ENCODE measurements at regions not wholly inside any gene's neighbourhood (a gene's known extent, or its start where the extent isn't known, plus 50 kb on each side); places are given as distances from the start of the nearest gene placed in this dataset.

DNA sequence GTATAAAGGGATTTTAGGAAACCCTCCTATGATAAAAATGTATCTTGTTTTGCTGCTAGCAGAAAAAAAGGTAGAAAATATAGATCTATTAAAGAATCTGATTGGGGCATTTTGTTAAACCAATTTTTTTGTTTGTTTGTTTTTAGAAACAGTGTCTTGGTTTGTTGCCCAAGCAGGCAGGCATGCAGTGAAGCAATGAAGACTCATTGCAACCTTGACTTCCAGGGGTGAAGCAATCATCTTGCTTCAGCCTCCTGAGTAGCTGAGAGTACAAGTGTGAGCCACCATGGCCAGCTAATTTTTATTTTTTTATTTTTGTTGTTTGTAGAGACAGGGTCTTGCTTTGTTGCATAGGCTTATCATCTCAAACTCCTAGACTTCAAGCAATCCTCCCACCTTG lies 755.8 kb upstream of the EDIL3 start:
- no peak for DNase-seq
- no peaks in the 10 kb centered on the region for H3K79me2 ChIP-seq (ENCODE audit: control insufficient read depth, insufficient read depth, low read length)

DNA sequence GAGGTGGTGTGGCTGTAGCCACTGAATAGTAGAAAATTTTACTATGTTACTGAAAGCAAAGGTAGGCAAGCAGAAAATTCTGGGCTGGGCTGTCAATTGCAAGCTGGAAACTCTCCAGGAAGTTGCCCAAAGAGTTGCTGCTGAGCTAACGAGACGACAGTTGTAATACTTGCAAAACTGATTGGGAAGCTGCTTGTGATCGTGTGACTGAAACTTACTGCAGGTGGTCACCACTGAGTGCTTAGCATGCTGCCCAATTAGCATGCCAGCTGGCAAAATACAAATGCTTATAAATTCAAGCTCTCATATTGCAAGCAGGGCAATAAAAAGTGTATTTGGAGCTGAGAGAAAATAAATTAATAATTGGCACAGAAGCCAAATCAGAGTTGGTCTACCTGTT lies 758.5 kb upstream of the EDIL3 start:
- no peak overlapping the region for H2BK5ac ChIP-seq (ENCODE audit: low read length)

More for the DNA sequence above, 755.8 kb upstream of the EDIL3 start:
- no peak overlapping the region for H3K9ac ChIP-seq (ENCODE audit: low read length)
- H2BK120ac ChIP-seq (ENCODE audit: low read depth, low read length), result no peak overlapping the region
- no peak overlapping the region for H3K56ac ChIP-seq (ENCODE audit: low read length)
- H3K18ac ChIP-seq (ENCODE audit: low read length), result no peak overlapping the region
- H2BK5ac ChIP-seq (ENCODE audit: low read length), result no peak overlapping the region
- H2BK15ac ChIP-seq (replicated peaks; ENCODE audit: low read depth), result no peak overlapping the region
- H2AK5ac ChIP-seq (ENCODE audit: low read length), result no peak overlapping the region
- no peak overlapping the region for H3K4me2 ChIP-seq (ENCODE audit: low read length)
- no peaks in the 10 kb centered on the region for H3K36me3 ChIP-seq (ENCODE audit: control insufficient read depth, insufficient read depth, low read length)
- no peaks in the 10 kb centered on the region for H3K4me1 ChIP-seq (ENCODE audit: control insufficient read depth, low read depth, low read length)
- no peak overlapping the region for H3K23ac ChIP-seq (ENCODE audit: low read length)
- H3K4me3 ChIP-seq (ENCODE audit: low read length), result no peak overlapping the region
- H4K5ac ChIP-seq (ENCODE audit: low read length), result no peak overlapping the region
- H3K27me3 ChIP-seq (ENCODE audit: insufficient read depth, low read length, poor library complexity), result no peaks in the 10 kb centered on the region
- no peaks in the 10 kb centered on the region for H3K79me1 ChIP-seq (ENCODE audit: low read length)
- no peak overlapping the region for H3K27ac ChIP-seq (ENCODE audit: low read depth, low read length)
- H4K8ac ChIP-seq (ENCODE audit: low read depth, low read length), result no peak overlapping the region
- no peak overlapping the region for H3K4ac ChIP-seq (ENCODE audit: low read depth, low read length)

GRCh38 chr5:85148701-85149100 lies 764.0 kb upstream of the EDIL3 start:
- Histone ChIP-seq H4K8ac (ENCODE audit: low read depth, low read length) (no peak overlapping the region), H3K79me1 (ENCODE audit: low read length) (no peaks in the 10 kb centered on the region), H3K4ac (ENCODE audit: low read depth, low read length) (no peak overlapping the region), H2AK5ac (ENCODE audit: low read length) (no peak overlapping the region), H3K9ac (ENCODE audit: low read length) (no peak overlapping the region), H2BK5ac (ENCODE audit: low read length) (no peak overlapping the region), H4K5ac (ENCODE audit: low read length) (no peak overlapping the region), H3K4me2 (ENCODE audit: low read length) (no peak overlapping the region), H3K36me3 (ENCODE audit: control insufficient read depth, insufficient read depth, low read length) (no peaks in the 10 kb centered on the region), H3K4me1 (ENCODE audit: control insufficient read depth, low read depth, low read length) (no peaks in the 10 kb centered on the region), H3K56ac (ENCODE audit: low read length) (no peak overlapping the region), H3K23ac (ENCODE audit: low read length) (no peak overlapping the region), H3K27ac (ENCODE audit: low read depth, low read length) (no peak overlapping the region), H2BK120ac (ENCODE audit: low read depth, low read length) (no peak overlapping the region), H3K18ac (ENCODE audit: low read length) (no peak overlapping the region), H3K4me3 (ENCODE audit: low read length) (no peak overlapping the region), H3K27me3 (ENCODE audit: insufficient read depth, low read length, poor library complexity) (no peaks in the 10 kb centered on the region), H2BK15ac (replicated peaks; ENCODE audit: low read depth) (no peak overlapping the region), H3K79me2 (ENCODE audit: control insufficient read depth, insufficient read depth, low read length) (no peaks in the 10 kb centered on the region)
- WGBS (ENCODE audit: extremely low coverage, insufficient coverage, low lambda C conversion rate), result no CpG with 5 or more reads among the region's 2 CpGs
- peak; percentile 91 for DNase-seq

More for the DNA sequence above, 758.5 kb upstream of the EDIL3 start:
- no peak overlapping the region for H2BK120ac ChIP-seq (ENCODE audit: low read depth, low read length)
- WGBS (ENCODE audit: extremely low coverage, insufficient coverage, low lambda C conversion rate), result no CpG with 5 or more reads among the region's 3 CpGs
- DNase-seq, result peak; percentile 1
- H2AK5ac ChIP-seq (ENCODE audit: low read length), result no peak overlapping the region
- no peaks in the 10 kb centered on the region for H3K36me3 ChIP-seq (ENCODE audit: control insufficient read depth, insufficient read depth, low read length)
- H2BK15ac ChIP-seq (replicated peaks; ENCODE audit: low read depth), result no peak overlapping the region
- H3K27ac ChIP-seq (ENCODE audit: low read depth, low read length), result no peak overlapping the region
- no peak overlapping the region for H3K4ac ChIP-seq (ENCODE audit: low read depth, low read length)
- no peak overlapping the region for H4K5ac ChIP-seq (ENCODE audit: low read length)
- H3K4me1 ChIP-seq (ENCODE audit: control insufficient read depth, low read depth, low read length), result no peaks in the 10 kb centered on the region
- no peak overlapping the region for H3K9ac ChIP-seq (ENCODE audit: low read length)
- H3K18ac ChIP-seq (ENCODE audit: low read length), result no peak overlapping the region
- H4K8ac ChIP-seq (ENCODE audit: low read depth, low read length), result no peak overlapping the region
- H3K4me2 ChIP-seq (ENCODE audit: low read length), result no peak overlapping the region
- H3K79me2 ChIP-seq (ENCODE audit: control insufficient read depth, insufficient read depth, low read length), result no peaks in the 10 kb centered on the region
- no peak overlapping the region for H3K4me3 ChIP-seq (ENCODE audit: low read length)
- H3K27me3 ChIP-seq (ENCODE audit: insufficient read depth, low read length, poor library complexity), result no peaks in the 10 kb centered on the region
- no peak overlapping the region for H3K23ac ChIP-seq (ENCODE audit: low read length)
- no peaks in the 10 kb centered on the region for H3K79me1 ChIP-seq (ENCODE audit: low read length)
- no peak overlapping the region for H3K56ac ChIP-seq (ENCODE audit: low read length)

- Histone ChIP-seq H2BK5ac (ENCODE audit: low read length) (no peak overlapping the region), H3K79me2 (ENCODE audit: control insufficient read depth, insufficient read depth, low read length) (no peaks in the 10 kb centered on the region), H3K27ac (ENCODE audit: low read depth, low read length) (no peak overlapping the region), H4K8ac (ENCODE audit: low read depth, low read length) (no peak overlapping the region), H3K36me3 (ENCODE audit: control insufficient read depth, insufficient read depth, low read length) (no peaks in the 10 kb centered on the region), H3K23ac (ENCODE audit: low read length) (no peak overlapping the region), H3K56ac (ENCODE audit: low read length) (no peak overlapping the region), H2BK120ac (ENCODE audit: low read depth, low read length) (no peak overlapping the region), H2AK5ac (ENCODE audit: low read length) (no peak overlapping the region), H3K9ac (ENCODE audit: low read length) (no peak overlapping the region), H3K4ac (ENCODE audit: low read depth, low read length) (no peak overlapping the region), H3K79me1 (ENCODE audit: low read length) (no peaks in the 10 kb centered on the region), H3K4me2 (ENCODE audit: low read length) (no peak overlapping the region), H3K4me3 (ENCODE audit: low read length) (no peak overlapping the region), H2BK15ac (replicated peaks; ENCODE audit: low read depth) (no peak overlapping the region), H3K27me3 (ENCODE audit: insufficient read depth, low read length, poor library complexity) (no peaks in the 10 kb centered on the region), H3K18ac (ENCODE audit: low read length) (no peak overlapping the region), H4K5ac (ENCODE audit: low read length) (no peak overlapping the region), H3K4me1 (ENCODE audit: control insufficient read depth, low read depth, low read length) (no peaks in the 10 kb centered on the region)
- WGBS (ENCODE audit: extremely low coverage, insufficient coverage, low lambda C conversion rate), result no CpG with 5 or more reads among the region's 6 CpGs
- DNase-seq, result no peak
Observed at GRCh38 chr5:85159395-85159794, 774.7 kb upstream of the EDIL3 start.

DNA sequence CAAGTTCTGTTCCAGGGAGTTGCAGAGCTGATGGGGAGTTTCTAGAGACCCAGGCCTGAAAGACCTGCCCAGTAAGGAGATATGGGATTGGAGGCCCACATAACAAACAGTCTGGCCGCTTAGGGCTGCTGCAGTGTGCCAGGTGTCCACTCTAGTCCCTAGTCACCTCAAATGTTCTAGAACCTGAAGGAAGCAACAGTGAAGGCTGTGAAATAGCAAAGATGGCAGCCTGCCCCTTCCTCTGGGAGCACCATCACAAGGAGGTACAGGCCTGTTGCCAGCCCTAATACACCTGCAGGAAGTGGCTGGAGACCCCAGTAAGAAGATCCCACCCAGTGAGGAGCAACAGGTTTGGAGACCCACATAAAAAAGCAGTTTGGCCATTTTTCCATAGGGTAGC lies 783.8 kb upstream of the EDIL3 start:
- no peak overlapping the region for H3K27ac ChIP-seq (ENCODE audit: low read depth, low read length)
- H3K4me2 ChIP-seq (ENCODE audit: low read length), result no peak overlapping the region
- H3K56ac ChIP-seq (ENCODE audit: low read length), result no peak overlapping the region
- H2BK5ac ChIP-seq (ENCODE audit: low read length), result no peak overlapping the region
- no peak overlapping the region for H3K23ac ChIP-seq (ENCODE audit: low read length)
- no peak overlapping the region for H2BK15ac ChIP-seq (replicated peaks; ENCODE audit: low read depth)
- no peaks in the 10 kb centered on the region for H3K36me3 ChIP-seq (ENCODE audit: control insufficient read depth, insufficient read depth, low read length)
- no peak overlapping the region for H3K18ac ChIP-seq (ENCODE audit: low read length)
- H2BK120ac ChIP-seq (ENCODE audit: low read depth, low read length), result no peak overlapping the region
- no peaks in the 10 kb centered on the region for H3K27me3 ChIP-seq (ENCODE audit: insufficient read depth, low read length, poor library complexity)
- H2AK5ac ChIP-seq (ENCODE audit: low read length), result no peak overlapping the region
- WGBS (ENCODE audit: extremely low coverage, insufficient coverage, low lambda C conversion rate), result no CpG with 5 or more reads among the region's 1 CpG
- H3K79me2 ChIP-seq (ENCODE audit: control insufficient read depth, insufficient read depth, low read length), result no peaks in the 10 kb centered on the region
- no peak overlapping the region for H3K9ac ChIP-seq (ENCODE audit: low read length)
- DNase-seq, result no peak
- no peak overlapping the region for H4K5ac ChIP-seq (ENCODE audit: low read length)
- H4K8ac ChIP-seq (ENCODE audit: low read depth, low read length), result no peak overlapping the region
- no peak overlapping the region for H3K4ac ChIP-seq (ENCODE audit: low read depth, low read length)
- H3K79me1 ChIP-seq (ENCODE audit: low read length), result no peaks in the 10 kb centered on the region
- H3K4me3 ChIP-seq (ENCODE audit: low read length), result no peak overlapping the region
- no peaks in the 10 kb centered on the region for H3K4me1 ChIP-seq (ENCODE audit: control insufficient read depth, low read depth, low read length)

DNA sequence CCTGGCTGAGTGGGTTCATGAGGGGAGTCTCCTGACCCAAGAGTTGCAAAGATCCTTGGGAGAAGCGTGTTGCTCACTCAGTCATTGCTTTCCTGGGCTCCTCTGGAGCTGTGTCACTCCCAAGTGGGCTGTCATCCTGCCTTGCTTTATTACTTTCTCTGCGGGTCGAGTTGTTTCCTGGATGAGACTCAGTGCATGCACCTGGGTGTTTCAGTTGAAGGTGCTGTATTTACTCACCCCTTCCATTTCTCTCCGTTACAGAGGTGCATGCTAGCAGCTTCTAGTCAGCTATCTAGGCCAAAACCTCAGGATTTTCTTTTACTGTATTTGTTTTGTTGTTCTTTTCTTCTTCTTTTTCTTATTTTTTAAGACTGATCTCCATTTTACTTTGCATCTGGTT lies 785.5 kb upstream of the EDIL3 start:
- Histone ChIP-seq H4K5ac (ENCODE audit: low read length) (no peak overlapping the region), H4K8ac (ENCODE audit: low read depth, low read length) (no peak overlapping the region), H2BK5ac (ENCODE audit: low read length) (no peak overlapping the region), H3K4me1 (ENCODE audit: control insufficient read depth, low read depth, low read length) (no peaks in the 10 kb centered on the region), H3K56ac (ENCODE audit: low read length) (no peak overlapping the region), H3K23ac (ENCODE audit: low read length) (no peak overlapping the region), H3K27ac (ENCODE audit: low read depth, low read length) (no peak overlapping the region), H3K27me3 (ENCODE audit: insufficient read depth, low read length, poor library complexity) (no peaks in the 10 kb centered on the region), H2BK15ac (replicated peaks; ENCODE audit: low read depth) (no peak overlapping the region), H3K9ac (ENCODE audit: low read length) (no peak overlapping the region), H3K18ac (ENCODE audit: low read length) (no peak overlapping the region), H3K4ac (ENCODE audit: low read depth, low read length) (no peak overlapping the region), H2AK5ac (ENCODE audit: low read length) (no peak overlapping the region), H3K4me2 (ENCODE audit: low read length) (no peak overlapping the region), H2BK120ac (ENCODE audit: low read depth, low read length) (no peak overlapping the region), H3K4me3 (ENCODE audit: low read length) (no peak overlapping the region), H3K79me2 (ENCODE audit: control insufficient read depth, insufficient read depth, low read length) (no peaks in the 10 kb centered on the region), H3K36me3 (ENCODE audit: control insufficient read depth, insufficient read depth, low read length) (no peaks in the 10 kb centered on the region), H3K79me1 (ENCODE audit: low read length) (no peaks in the 10 kb centered on the region)
- DNase-seq, result no peak
- WGBS (ENCODE audit: extremely low coverage, insufficient coverage, low lambda C conversion rate), result no CpG with 5 or more reads among the region's 4 CpGs
